ENCODE measurements at regions not wholly inside any gene's neighbourhood (a gene's known extent, or its start where the extent isn't known, plus 50 kb on each side); places are given as distances from the start of the nearest gene placed in this dataset.
"Not testable (repeated sequence)": the region's sequence is repeated elsewhere in the genome, so short reads cannot be mapped to it uniquely, and the experiment has no call there.

DNA sequence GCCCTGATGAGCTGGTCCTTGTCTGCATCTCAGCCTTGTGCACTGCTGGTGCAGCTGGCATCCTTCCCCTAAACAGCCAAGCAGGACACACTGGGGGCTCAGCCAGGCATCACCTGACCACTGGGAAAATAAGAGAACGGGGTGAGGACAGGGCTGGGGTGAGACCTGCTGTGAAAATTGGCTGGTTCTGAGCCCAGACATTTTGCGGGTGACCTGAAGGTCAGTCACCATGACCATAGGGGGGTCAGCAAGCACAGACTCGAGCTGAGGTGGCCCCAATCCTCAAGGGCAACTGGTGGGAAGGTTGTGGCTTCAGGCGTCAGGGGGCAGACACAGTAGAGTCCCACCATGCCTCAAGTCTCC lies 144.9 kb upstream of the TWIST2 start:
- no peak for DNase-seq

DNA sequence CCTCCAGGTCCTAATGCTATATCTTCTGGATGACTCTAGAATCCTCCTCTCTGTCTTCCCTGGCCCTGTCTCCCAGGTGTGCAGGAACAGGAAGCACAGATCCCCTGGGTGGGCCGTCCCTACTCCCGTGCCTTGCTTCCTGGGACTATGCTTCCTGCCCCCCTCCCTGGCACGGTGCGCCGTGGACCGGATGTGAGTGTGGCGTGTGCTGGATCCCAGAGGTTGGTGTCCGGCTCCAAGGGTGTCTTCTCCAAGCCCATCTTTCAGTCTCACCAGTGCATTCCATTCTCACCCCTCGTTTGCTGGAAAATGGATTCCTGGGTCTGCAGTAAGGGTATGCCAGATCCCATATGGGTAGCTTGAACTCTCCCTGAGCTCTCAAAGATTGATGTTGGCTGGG lies 144.4 kb upstream of the TWIST2 start:
- DNase-seq: no peak

DNA sequence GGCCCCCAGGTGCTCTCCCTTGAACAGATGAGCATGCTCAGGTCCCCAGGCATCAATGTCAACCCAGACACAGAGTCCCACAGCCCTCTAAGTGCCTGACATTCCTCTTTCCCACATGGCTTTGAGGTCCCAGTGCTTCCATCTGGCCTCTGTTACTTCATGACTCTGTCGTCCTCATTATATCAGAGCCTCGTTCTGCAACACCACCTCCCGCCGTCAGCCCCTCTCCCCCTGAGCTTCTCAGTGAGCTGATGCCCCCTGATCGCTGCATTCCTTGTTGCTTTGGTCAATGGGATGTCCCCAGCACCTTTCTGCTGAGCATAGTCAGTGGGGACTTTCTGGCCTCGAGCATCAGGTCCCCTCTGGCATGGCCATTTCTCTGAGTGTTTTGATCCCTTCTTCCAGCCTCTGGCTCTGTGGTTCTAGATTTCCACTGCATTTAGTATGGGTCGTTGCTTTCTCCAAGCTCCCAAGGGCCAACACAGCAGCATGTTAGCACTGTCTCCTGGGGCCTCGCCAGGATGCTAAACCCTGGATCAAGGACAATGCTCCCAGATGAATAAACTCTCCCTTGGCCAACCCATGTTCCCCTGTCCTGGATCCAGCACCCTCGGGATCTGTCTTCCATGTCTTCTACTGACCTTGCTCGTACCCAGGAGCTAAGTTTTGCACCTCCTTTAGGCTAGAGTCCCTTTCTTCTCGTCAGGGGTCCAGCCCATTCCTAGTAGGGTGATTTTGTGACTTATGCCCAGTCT lies 143.2 kb upstream of the TWIST2 start:
- no peak for DNase-seq

DNA sequence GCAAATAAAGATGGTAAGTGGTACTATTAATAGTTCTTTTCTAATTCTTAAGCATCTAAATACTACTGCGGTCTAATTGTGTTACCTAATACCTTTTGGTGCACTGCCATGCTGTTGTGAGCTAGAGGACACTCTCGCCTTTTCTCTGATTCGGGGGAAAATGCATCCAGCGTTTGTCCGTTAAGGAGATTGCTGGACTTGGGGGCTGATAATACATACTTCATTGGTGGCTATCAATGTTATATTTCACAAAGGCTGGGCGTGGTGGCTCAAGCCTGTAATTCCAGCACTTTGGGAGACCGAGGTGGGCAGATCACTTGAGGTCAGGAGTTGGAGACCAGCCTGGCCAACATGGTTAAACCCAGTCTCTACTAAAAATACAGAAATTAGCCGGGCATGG lies 141.7 kb upstream of the TWIST2 start:
- no peak for DNase-seq

DNA sequence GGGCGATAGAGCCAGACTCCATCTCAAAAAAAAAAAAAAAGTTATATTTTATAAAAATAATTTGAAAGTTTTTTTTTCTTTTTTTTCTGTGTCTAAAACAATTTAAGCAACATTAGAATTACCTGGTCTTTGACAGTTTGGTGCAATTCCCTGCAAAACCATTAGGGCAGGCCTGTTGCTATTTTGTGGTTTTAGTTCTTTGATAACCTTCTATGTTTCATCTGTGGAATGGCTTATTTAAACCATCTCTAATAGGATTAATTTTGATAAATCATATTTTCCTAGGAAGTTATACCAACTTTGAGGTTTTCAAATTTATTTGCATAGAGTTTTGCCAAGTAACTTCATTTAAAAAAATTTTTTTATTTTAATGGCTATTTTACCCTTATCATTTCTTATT lies 141.2 kb upstream of the TWIST2 start:
- no peak for DNase-seq

DNA sequence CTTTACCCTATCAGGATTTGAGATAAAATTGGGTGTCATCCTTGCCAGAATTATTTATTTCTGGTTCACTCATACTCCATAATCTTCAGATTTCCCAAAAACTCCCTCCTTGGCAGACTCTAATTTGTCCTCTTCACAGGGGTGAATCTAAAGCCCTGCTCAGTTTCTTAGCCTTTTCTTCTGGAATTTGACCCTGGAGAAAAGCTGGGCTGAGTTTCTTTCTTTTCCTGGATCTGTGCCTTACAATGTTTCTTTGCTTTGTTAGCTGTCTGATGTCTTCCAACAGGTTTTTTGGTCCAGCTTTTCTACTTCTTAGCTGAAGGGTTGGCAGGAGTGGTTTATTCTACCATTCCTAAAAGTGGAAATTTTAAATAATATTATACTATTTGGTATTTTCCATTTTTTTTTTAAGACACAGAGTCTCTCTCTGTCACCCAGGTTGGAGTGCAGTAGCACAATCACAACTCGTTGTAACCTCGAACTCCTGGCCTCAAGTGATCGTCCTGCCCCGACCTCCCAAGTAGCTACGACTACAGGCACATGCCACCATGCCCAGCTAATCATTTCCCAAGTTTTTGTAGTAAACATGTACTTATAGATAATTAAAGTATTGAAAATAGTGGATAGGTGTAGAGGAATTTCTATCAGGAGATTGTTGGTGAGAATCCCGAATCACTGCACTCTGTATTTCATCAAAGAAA lies 138.4 kb upstream of the TWIST2 start:
- DNase-seq: no peak

DNA sequence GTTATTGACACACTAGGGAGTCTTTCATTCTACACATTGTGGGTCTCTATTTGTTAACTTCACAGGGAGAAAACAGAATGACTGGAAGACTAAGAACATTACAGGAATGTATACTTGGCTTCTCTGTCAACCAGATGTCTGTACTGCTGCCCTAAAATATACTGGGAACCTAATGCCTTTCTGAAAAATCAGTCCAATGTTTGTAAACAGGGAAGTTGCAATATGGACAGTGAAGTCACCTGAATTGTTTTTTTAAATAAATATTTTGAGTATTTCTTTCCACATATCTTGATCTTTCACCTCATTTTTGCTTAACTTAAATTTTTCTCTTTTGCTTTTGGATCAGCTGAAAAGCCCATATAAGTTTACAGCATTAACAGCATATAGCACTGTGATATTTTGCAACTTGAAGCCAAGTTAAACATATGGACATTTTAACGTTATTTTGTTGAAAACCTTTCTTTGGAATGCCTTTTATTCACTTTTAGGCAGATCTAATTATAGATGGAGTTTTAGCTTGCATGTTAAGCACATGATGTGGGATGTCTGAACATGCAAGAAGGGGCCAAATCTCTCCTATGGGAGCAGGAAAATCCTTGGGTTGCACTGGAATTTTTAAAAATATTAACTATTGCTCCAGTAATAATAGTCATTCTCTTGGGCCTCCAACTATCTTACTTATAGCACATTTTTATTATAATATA lies 137.7 kb upstream of the TWIST2 start:
- DNase-seq: no peak

DNA sequence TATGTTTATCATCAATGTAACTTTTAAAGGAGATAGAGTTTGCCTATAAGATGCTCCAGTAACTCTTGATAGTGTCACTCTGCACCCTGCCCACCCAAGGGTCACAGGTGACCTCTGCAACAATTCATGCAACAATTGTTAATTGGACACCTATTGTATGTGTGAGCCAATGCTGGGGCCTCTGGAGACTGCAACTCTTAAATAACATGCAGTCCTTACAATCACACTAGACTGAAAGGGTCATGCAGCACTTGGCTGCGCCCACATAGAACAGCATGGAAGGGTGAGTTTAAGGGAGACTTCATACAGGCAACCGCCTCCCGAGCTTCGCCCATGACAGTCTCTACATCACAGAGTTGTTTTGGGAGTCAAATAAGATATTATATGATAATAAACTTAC lies 137.1 kb upstream of the TWIST2 start:
- DNase-seq: no peak

DNA sequence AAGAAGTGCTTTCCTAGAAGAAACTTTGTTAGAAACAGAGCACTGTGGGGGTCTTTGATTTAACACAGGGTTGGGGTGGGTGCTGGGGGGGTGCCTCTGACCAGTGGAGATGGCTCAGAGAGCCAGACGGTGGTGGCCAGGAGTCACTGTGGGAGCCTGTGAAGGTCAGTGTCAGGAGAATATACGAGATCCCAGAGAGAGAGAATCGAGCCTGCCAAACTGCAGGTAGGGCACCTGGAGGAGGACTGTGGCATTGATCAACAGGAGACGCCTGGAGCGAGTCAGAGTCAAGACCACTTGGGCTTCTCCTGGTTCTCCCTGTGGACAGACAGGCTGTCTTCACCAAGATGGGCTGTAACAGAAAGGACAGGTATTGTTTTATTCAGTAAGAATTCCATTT lies 136.5 kb upstream of the TWIST2 start:
- DNase-seq: no peak

DNA sequence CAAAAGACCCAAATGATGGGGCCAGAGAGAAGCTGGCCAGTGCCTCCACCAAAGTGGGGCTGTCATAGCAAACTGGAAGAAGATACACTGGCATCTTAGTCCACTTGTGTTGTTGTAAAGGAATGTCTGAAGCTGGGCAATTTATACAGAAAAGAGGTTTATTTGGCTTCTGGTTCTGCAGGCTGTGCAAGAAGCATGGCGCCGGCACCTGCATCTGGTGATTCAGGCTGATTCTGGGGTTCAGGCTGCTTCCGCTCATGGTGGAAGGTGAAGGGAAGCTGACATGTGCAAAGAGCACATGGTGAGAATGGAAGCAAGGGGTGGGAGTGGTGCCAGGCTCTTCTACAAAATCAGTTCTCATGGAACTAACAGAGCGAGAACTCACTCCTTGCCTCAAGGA lies 135.9 kb upstream of the TWIST2 start:
- DNase-seq: no peak

DNA sequence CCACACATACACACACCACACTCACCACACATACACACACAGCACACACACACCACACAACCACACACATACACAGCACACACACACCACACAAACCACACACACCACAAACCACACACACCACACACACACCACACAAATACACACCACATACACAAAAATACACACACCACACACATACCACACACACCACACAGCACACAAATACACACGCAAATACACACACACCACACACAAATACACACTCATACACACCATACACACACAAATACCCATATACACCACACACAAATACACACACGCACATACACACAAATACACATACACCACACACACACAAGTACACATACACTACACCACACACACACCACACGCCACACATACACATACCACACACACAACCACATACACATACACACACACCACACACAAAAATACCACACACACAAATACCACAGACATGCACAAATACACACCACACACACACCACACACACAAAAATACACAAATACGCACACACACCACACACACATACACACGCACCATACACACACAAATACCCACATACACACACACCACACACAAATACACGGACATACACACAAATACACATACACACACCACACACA lies 134.6 kb upstream of the TWIST2 start:
- DNase-seq: no peak

DNA sequence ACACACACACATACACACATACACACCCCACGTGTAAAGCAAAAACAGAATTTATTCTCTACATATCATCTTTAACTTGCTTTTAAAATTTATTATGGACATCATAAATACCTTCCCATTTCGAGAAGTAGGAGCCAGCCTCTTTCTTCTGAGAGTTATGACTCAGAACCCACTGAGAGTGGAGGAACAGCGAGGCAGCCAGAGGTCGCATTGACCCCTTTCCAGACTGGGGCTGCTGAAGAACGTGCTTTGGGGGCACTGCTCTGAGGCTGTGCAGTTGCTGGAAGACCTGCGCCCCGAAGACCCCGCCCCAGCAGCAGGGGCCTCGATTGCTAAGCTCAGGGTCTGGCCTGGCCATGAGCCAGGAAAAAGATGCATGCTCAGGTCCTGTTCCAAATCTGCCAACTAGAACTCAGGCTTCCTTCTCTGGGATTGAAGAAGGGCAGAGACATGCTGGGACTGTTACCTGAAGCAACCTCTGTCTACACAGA lies 133.8 kb upstream of the TWIST2 start:
- no peak for DNase-seq

DNA sequence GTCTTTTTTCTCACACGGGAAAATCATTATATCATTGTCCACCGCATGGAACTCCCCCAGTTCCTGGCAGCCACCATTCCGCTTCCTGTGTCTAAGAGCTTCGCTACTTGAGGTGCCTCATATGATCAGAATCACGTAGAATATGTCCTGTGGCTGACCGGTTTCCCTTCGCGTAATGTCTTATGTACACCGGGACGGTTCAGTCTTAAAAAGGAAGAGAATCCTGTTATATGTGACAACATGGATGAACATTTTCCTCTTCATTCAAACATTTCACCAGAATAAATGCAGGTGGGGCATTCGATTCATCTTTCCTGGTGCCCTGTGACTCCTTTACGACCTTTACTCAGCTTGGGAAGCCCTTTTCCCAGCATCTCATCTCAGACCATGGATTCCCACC lies 131.7 kb upstream of the TWIST2 start:
- DNase-seq: no peak

DNA sequence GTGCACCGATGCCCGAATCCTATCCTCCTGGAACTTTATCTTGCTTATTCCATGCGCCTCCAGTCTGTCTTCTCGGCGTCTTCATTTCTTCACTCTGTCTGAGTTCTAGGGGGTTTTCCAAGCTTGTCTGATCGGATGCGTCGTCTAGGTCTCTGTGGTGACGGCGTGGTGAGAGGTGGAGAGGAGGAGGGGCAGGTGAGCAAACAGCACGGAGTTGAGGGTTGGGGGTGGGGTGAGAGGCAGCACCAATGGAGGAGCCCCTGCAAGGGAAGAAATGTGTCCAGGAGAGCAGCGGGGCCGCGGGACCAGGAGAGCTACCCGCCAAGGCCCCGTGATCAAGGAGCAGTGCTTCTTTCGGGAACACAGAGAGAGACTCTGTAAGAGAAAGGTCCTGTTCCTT lies 131.3 kb upstream of the TWIST2 start:
- DNase-seq: no peak

DNA sequence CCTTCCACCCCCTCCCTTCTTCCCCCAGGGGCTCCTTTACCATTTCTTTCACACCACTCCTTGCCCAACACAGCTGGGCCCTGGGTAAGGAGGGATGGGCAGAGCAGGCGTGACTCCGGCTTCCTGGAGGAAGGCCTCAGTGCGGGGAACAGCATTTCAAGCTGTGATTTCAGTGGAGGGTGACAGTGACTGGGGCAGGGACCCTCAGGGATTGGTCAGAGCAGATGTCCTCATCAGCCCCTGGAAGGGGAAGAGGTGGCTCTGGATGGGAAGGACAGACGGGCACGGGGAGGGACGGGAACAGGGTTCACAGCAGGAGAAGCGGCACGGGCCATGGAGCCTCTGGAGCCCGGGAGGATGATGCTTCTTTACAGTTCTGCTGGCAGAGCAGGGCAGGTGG lies 130.8 kb upstream of the TWIST2 start:
- no peak for DNase-seq

DNA sequence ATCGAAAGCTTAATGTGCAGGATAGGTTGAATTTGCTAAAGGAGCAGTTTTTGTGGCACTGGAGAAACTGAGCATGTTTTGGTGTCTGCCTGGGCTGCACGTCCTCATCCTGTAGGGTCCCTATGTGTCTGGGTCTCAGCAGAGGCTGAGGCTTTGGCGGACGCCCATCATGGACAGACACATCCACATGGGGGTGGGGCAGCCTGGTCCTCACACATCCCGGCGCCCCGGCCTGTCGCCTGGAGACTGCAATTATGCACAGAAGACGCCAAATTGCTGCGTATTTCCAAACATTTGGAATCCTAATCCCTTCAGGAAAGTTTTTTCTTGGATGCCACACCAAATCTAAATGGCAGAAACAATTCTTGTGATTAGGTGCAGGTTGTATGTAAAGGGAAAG lies 128.2 kb upstream of the TWIST2 start:
- no peak for DNase-seq

DNA sequence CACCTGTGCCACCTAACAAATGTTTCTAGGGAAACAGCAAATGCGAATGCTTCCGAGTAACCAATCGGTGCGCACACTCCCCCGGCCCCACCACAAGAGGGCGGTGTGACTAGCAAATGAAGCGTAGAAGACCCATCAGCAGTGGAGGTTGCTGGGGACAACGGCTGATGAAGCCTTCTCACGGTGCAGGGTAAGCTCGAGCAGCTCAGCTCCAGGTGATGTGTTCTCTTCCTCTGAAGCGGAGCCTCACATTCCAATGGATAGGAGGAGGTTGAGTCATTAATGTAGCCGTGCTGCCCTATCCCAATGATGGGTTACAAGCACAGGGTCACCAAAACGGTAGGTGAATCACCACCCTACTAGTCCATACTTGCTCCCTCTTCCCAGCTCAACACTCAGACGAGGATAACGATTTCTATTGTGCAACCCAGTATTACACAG lies 127.6 kb upstream of the TWIST2 start:
- peak in 2 of 4 experiments; percentile 2 to 10 for DNase-seq

DNA sequence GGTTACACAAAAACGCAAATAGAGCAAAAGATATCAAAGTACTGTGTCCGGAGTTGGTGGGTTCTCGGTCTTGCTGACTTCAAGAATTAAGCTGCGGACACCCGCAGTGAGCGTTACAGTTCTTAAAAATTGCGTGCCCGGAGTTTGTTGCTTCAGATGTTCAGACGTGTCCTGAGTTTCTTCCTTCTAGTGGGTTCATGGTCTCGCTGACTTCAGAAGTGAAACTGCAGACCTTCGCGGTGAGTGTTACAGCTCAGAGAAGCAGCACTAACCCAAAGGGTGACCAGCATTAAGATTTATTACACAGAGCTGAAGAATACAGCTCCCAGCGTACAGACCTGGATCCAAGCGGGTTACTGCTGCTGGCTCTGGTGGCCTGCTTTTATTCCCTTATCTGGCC lies 125.7 kb upstream of the TWIST2 start:
- DNase-seq: no peak

DNA sequence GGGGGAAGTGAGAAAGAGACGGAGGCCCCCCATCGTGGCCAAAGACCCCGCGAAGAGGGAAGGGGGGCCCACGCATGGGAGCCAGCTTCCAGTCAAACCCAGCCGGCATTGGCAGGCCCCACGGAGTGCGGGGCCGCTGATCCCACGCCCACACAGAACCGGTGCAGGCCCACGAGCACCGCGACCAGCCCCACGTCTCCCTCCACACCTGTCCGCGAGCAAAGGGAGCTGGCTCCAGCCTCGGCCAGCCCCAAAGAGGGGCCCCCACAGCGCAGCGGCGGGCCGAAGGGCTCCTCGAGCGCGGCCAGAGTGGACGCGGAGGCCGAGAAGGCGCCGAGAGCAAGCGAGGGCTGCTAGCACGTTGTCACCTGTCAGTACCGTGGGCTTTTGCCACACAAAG lies 125.0 kb upstream of the TWIST2 start:
- DNase-seq: no peak

DNA sequence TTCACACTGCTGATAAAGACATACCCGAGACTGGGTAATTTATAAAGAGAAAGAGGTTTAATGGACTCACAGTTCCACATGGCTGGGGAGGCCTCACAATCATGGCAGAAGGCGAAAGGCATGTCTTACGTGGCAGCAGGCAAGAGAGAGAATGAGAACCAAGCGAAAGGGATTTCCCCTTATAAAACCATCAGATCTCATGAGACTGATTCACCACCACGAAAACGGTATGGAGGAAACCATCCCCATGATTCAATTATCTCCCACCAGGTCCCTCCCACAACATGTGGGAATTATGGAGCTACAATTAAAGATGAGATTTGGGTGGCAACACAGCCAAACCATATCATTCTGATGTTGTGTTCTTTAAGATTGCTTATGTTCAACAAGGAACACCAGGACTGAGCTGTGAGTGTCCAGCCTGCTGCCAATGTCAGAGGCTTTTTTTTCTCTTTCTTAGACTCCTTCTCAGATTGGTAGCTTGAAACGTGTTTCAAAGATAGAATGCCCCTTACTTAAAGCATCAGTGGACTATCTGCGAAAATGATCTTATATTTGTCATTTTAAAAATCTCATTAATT lies 124.1 kb upstream of the TWIST2 start:
- not testable (repeated sequence) for DNase-seq

DNA sequence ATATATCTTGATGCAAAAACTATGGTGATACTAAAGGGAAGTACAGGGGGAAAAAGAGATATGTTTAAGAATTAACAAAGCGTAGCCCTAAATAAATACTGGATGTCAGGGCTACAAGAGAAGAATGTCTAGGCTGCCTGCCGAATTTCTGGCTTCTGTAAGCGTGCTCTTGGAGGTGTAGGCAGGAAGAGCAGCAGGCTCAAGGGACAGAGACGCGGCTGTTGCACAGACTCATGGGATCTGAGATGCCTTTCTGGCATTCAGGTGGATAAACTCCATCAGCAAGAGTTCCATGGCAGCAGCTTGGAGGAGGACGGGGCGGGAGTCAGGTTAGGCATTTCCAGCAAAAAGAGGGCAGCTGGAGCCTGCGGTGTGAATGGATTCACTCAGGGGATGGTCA lies 123.2 kb upstream of the TWIST2 start:
- DNase-seq: no peak

DNA sequence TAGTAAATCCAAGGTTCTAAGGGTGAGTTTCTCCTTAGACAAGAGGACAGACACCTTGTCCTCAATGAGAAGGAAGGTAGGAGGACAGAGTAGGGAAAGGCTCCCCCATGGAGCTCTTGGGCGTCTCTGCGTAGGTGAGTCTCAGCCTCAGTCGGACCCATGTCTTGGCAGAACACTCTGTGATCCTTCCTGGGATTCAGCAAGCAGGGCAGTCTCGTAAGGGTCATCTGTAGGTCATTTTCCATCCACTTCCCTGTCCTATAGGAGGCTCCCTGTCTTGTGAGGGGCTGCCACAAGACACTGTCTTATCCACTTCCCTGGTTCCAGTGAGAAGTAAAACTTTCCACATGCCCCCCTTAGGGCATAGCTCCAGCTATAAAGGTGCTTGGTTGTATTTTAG lies 122.6 kb upstream of the TWIST2 start:
- no peak for DNase-seq
